Activated CD8-positive, alpha-beta memory T cell treated with anti-CD3 and anti-CD28 coated beads for 36 hours (primary cell): ENCODE measurements at regions not wholly inside any gene's neighbourhood (a gene's known extent, or its start where the extent isn't known, plus 50 kb on each side); places are given as distances from the start of the nearest gene placed in this dataset.
"Not testable (repeated sequence)": the region's sequence is repeated elsewhere in the genome, so short reads cannot be mapped to it uniquely, and the experiment has no call there.

Experiments
- CTCF ChIA-PET: fragments of 350-600 bp; sonication (Branson Sonifier 250); formaldehyde crosslinking; loops from one replicate; lab custom pipeline; 2021; ENCODE audit warnings: antibody characterized with exemption; lab: Charles Lee
- POLR2A ChIA-PET: fragments of 350-600 bp; sonication (Branson Sonifier 250); formaldehyde crosslinking; loops from one replicate; lab custom pipeline; 2021; ENCODE audit warnings: antibody characterized with exemption; lab: Charles Lee

GRCh38 chr12:17148706-17149105, 542.7 kb upstream of the LMO3 start:
- POLR2A ChIA-PET = no interaction called here
- CTCF ChIA-PET = no interaction called here

DNA sequence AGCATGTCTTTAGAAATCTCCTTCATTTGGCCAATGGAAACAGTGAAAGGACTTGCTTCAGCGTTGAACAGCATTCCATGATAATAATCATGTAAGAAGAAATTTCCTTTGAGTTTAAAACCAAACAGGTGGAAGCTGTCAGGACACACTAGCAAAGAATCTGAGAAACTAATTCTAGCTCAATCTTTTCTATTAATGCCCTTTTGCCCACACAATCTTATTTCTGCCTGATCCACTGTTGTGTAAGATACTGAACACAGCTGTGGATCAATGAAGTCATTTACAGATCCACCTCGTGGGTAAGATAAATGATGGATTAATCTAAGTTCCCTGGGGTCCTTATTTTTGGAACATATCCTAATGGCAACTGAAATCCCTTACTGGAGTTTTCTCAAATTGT, 536.9 kb upstream of the LMO3 start:
- ChIA-PET POLR2A (no interaction called here), CTCF (no interaction called here)

DNA sequence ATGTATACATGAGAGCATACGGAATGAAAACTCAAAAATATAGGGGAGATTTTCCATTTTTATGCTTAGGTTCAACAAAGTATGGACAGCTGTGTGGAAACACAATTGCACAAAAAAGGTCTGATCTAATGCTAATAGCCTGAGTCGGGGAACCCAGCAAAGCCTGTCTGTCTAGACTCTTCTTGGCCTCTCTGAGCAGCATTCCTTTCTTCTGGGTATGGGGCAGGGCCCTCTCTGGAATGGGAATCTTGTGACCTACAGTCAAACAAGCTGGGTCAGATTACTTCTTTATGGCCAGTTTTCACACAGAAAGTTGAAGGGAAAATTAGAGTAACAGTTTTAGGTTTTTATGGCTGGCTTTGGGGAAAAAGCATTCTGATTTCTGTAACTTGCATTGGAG, 534.0 kb upstream of the LMO3 start:
- ChIA-PET CTCF (no interaction called here), POLR2A (no interaction called here)

DNA sequence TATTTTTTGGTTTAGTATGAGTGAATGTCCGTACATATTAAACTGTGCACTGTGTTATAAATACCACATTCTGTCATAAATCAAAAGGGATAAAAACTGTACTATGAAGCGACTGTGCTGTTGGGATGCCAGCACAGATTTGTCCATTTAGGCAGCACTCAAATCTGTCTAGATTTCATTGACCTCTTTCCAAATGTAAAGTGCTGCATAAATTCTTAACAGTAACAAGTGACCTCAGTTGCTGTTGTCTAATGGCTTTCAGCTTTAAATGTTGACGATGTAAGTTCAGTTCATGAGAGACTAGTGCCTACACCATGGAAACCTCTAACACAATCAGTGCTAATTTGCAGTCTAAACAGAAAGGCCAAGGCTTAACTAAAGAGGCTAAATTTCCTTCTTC, 531.4 kb upstream of the LMO3 start:
- ChIA-PET POLR2A (no interaction called here), CTCF (no interaction called here)

DNA sequence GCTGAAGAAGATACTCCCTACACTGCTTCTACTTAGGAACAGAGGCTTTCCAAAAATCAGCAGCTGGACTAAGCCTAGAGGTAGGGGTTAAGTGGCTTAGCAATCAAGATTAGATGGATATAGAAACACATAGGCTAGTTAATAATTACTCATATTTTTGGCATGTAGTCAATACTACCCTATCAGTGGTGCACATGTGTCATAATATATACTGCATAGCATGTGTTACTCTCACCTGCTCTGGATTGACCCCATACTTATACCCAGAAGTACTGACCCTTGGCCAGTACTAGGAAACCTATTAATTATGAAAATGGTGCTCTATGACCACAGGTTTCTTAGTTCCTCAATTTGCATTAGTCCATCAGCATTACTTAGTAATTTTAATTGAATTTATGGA, 528.4 kb upstream of the LMO3 start:
- POLR2A ChIA-PET = no interaction called here
- CTCF ChIA-PET = no interaction called here

- ChIA-PET POLR2A (no interaction called here), CTCF (no interaction called here)
Observed at GRCh38 chr12:17132336-17132735, 526.4 kb upstream of the LMO3 start.

- POLR2A ChIA-PET = not testable (repeated sequence)
Observed at GRCh38 chr12:17116538-17116937, 510.6 kb upstream of the LMO3 start.

DNA sequence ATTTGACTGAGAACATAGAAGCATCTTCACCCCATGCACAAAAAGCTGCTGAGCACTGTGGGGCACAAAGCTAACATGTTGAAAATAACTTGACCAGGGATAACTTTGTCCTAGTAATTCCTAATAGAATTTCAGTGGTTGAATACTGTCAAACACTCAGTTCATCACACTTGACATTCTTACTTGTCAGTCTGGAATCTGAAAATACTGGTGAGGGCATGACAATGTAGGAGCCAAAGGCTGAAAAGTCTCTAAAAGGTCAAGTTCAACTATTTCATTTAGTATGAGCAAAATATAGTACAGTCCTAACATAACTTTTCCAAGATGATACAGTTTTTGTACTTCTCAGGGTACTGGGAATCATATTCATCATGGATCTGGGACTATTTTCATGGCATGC, 504.4 kb upstream of the LMO3 start:
- POLR2A ChIA-PET = no interaction called here

More at GRCh38 chr12:17116538-17116937, 510.6 kb upstream of the LMO3 start:
- CTCF ChIA-PET = not testable (repeated sequence)

GRCh38 chr12:17108877-17109541, 503.0 kb upstream of the LMO3 start:
- POLR2A ChIA-PET = no interaction called here
- CTCF ChIA-PET = no interaction called here

More for the DNA sequence above, 504.4 kb upstream of the LMO3 start:
- CTCF ChIA-PET = no interaction called here

DNA sequence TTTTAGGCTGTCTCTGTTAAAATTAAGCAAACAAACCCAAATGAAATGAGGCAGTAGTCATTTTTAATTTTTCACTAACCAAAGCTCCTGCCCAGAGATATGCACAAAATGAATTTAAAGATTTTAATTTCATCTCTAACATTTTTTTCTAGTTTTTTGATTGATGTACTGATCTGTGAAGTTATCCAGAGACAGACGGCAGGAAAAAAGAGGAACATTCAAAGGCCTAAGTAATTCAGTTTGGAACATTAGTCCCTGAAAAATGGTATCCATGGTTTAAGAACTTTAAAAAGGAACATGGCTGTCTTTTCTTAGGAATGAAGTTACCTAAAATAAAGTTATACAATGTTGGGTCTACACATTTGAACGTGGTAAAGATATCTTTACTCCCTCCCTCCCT, 498.8 kb upstream of the LMO3 start:
- ChIA-PET POLR2A (no interaction called here), CTCF (no interaction called here)

GRCh38 chr12:17097674-17098073, 491.7 kb upstream of the LMO3 start:
- CTCF ChIA-PET = no interaction called here
- POLR2A ChIA-PET = no interaction called here

DNA sequence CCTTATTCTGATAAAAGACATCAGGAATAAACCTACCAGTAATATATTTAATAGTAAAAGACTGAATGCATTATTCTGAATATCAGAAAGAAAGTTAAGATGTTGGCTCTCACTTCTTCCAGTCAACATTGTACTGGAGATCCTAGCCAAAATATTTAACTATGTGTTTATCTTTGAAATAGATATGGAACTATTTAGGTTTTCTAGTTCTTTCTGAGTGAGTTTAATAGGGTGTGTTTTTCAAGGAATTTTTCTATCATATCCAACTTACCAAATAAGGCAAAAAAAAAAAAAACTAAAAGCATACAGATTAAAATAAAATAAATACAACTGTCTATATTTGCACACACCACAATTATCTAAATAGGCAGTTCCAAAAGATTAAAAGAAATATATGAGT, 478.9 kb upstream of the LMO3 start:
- ChIA-PET CTCF (no interaction called here), POLR2A (no interaction called here)

- ChIA-PET CTCF (no interaction called here), POLR2A (no interaction called here)
Observed at GRCh38 chr12:17079251-17079909, 473.4 kb upstream of the LMO3 start.

DNA sequence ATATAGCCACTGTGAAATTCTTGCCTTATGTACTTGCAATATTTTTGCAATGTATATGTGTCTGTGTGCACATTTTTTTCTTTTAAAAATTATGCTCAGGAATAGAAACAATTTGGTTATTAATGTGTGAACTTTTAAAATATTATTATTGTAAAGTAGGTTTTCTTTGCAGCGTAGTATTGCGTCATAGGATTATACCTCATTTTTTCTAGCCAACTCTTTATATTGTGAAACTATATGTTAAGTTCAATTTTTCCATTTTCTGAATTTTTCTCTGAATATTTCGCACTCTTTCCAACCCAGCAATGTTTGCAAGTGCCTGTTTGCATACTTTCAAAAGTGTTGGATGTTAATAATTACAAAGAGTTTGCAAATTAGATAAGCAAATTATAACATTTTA, 471.6 kb upstream of the LMO3 start:
- ChIA-PET POLR2A (no interaction called here), CTCF (no interaction called here)

- POLR2A ChIA-PET = no interaction called here
- CTCF ChIA-PET = interaction anchor here (0.7 kb wide), 1 partner anchor 178 kb away, joined by 4 read pairs; no protein-coding TSS in a partner anchor
Observed at GRCh38 chr12:17076811-17077210, 470.8 kb upstream of the LMO3 start.

- CTCF ChIA-PET = interaction anchor here (0.7 kb wide), 1 partner anchor 178 kb away, joined by 4 read pairs; no protein-coding TSS in a partner anchor
Observed at GRCh38 chr12:17076028-17076744, 470.2 kb upstream of the LMO3 start.

GRCh38 chr12:17064834-17065233, 458.9 kb upstream of the LMO3 start:
- CTCF ChIA-PET = no interaction called here
- POLR2A ChIA-PET = no interaction called here

More at GRCh38 chr12:17076028-17076744, 470.2 kb upstream of the LMO3 start:
- POLR2A ChIA-PET = no interaction called here

- CTCF ChIA-PET = no interaction called here
- POLR2A ChIA-PET = no interaction called here
Observed at GRCh38 chr12:17062267-17063036, 456.5 kb upstream of the LMO3 start.

DNA sequence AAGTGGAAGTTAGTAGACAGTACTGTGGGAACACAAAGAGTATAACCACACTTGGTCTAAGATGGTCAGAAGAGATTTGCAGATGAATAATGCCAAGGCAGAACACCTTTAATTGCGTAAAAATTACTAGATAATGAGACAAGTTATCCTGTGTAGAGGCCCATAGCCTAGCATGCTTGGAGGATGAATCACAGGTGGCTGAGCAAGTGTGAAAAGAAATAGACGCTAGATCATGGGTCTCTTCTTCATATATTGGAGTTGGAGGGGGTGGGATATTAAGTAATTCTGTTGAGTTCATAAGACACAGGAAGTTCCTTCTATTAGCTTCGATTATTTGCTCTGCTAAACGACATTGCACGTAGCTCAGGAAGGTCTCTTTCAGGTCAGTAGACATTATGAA, 454.3 kb upstream of the LMO3 start:
- POLR2A ChIA-PET = no interaction called here
- CTCF ChIA-PET = no interaction called here

GRCh38 chr12:17056546-17056945, 450.6 kb upstream of the LMO3 start:
- CTCF ChIA-PET = no interaction called here
- POLR2A ChIA-PET = no interaction called here
